Stimulated activated CD8-positive, alpha-beta memory T cell treated with anti-CD3 and anti-CD28 coated beads, Interleukin-15, amount 100 ng/mL, for 4 hours (primary cell): ENCODE measurements at regions not wholly inside any gene's neighbourhood (a gene's known extent, or its start where the extent isn't known, plus 50 kb on each side); places are given as distances from the start of the nearest gene placed in this dataset.

ENCODE experiments used
- DNase-seq, 2 donors: peaks; one replicate each; pipeline ENCODE4 v3.0.0-alpha.2; 2020; ENCODE audit warnings: low read depth in 2 of 2

DNA sequence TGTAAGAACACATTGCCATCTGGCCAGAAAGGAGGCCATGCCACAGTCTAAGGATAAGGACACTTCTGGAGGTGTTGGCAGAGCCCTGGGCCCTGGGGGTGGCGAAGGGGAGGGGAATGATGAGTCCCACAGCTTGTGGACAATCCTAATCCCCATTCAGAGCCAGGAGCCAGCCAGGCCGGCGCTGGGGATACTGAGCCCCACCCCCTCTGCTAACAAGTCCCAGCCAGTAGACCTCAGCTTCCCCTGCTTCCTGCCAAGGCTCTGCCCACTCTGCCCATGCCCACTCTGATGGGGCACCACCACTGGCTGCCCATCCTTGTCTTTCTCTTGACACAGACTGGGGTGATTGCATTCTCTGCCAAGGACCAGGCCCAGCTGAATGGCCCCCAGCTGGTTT, 71.9 kb downstream of the NAV1 start:
- DNase-seq, result no peak

DNA sequence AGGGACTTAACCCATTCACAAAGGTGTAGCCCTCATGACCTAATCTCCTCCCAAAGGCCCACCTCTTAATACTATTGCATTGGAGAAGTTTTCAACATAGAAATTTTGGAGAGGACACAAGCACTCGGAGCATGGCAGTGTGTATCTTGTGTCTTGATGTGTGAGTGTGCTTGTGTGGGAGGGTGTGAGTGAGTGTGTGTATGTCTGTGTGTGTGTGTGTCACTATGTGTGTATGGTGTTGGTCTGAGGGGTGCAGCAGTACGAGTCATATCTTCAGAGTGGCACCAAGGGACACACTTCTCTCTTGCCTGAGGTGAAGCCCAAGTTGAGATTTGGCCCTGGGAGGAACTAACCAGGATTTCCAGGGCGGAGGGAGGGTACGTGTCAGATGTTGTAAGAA, 73.7 kb downstream of the NAV1 start:
- no peak for DNase-seq

- no peak for DNase-seq
Observed at GRCh38 chr1:201614262-201615015, 75.5 kb downstream of the NAV1 start.

DNA sequence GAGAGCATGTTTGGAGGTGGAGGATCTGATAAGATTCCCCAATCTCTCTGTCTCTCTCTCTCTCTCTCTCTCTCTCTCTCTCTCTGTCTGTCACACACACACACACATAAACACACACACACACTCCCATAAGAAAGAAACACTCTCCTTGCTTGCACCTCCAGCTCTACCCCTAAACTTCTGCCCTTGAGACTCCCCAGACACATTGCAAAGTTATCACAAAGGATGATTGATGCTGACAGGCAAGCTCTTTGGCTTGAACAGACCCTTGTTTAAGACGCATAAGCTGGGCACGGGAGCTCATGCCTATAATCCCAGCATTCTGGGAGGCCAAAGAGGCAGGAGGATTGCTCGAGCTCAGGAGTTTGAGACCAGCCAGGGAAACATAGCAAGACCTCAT, 78.2 kb downstream of the NAV1 start:
- DNase-seq, result no peak

DNA sequence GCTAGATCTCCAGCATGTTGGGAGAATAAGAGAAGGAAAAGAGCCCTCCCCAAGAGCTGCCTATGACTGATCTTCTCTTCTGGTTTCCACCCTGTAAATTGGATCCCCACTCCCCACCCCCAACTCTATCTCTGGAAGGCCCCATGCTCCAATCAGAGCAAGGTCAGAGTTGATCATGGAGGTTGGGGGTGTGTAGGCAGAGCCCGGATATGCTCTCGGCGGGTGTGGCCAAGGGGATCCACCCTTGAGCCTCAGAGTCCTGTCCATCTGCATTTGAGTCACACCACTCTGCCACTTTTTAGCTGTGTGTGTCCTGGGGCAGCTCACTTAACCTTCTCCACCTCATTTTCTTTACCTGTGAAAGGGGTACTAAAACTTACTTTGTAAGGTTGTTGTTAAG, 79.5 kb downstream of the NAV1 start:
- no peak for DNase-seq

- no peak for DNase-seq
Observed at GRCh38 chr1:201618905-201619304, 80.0 kb downstream of the NAV1 start.

- no peak for DNase-seq
Observed at GRCh38 chr1:201619513-201619912, 80.6 kb downstream of the NAV1 start.

- DNase-seq, result no peak
Observed at GRCh38 chr1:201622353-201622752, 83.4 kb downstream of the NAV1 start.

DNA sequence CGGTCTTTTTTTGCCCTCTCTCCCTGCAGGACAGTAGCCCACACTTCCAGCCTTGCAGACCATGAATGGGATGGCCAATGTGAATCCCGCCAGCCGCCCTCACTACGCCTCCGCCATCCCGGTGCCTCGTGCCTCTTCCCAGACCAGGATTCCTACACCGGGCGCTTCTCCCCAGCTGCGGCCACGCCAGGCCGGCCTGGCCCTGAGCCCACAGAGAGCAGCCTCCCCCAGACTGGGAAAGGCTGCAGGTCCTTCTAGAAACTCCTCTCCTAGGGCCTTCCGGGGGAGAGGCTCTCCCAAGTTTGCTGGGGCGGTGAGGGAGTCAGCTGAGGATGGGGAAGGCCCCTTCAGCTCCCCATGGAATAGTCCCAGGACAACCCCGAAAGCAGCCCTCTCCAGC, 83.9 kb downstream of the NAV1 start:
- DNase-seq, result no peak

GRCh38 chr1:201624741-201625225, 85.9 kb downstream of the NAV1 start:
- DNase-seq, result no peak

GRCh38 chr1:201625226-201625761, 86.4 kb downstream of the NAV1 start:
- DNase-seq, result no peak

DNA sequence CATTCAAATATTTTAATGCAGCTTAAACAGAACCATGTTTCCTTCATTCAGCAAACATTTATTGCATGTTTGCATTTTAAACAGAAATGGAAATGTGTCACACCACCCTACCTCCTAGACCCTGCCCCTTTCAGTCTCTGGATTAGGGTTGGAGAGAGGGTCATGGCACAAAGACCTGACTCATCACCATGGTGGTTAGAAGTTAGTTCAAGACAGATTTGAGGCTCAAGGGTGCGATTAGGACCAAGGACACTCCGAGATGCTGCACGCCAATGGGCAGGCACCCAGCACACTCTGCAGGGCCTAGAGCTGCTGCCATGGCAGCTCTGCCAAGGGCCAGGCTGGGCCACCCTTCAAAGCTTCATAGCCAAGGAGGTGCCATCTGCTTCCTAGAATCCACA, 86.9 kb downstream of the NAV1 start:
- DNase-seq, result no peak

DNA sequence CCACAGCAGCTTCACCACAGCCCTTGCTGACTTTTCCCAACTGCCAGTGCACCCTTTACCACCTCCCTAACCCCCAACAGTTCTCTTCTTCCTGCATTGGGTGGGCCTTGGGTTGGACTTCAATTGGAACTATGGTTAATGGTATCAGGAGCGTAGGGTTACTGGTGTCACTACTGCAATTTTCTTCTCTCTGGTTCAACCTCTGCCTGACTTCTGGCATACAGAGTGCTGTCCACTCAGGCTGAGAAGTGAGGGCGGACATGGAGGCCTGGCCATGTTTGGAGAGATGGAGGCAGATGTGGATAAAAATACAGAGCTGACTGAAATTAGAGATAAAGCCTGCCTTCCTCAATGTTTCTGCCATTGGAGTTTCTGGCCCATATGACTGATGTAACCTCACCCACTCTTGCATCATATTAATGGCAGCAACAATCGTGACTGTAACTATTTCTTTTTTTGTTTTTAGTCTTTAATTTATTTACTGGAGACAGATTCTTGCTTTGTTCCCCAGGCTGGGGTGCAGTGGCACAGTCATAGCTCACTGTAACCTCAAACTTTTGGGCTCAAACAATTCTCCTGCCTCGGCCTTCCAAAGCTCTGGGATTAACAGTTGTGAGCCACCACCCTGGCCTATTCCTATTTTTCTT, 87.8 kb downstream of the NAV1 start:
- DNase-seq, result no peak

DNA sequence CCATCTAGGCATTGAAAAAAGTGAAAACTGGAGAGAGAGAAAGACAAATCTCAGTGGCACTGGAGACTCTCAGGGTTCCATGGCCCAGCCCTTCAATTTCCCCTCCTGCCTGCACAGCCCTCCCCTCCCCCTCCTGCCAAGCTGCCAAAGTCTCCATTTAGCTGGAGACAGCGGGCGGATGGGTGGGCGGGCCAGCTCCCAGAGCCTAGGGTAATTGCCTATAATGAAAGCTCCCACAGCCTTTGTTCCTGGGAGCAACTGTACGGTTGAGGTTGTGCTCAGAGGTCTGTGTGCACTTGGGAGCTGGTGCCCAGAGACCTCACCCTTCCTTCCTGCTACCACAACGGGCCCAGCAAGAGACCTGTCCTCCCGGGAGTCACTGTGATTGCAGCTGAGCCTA, 89.6 kb downstream of the NAV1 start:
- no peak for DNase-seq

DNA sequence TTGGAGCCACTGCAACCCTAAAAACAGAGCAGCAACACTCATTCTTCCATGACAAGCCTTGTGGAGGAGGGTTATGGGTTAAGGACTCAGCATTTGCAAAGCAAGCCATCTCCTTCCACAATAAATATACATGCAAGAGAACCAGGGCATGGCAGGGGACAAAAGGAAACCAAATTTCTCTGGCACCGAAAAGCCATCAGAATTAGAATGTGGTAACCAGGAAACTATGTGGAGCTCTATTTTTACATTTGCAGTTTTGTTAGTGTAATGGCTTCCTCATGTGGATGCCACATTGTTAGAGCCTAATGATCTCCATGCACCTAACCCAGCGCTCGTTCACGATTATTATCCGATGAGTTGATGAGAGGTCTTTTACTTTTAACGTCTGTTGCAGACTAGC, 91.7 kb downstream of the NAV1 start:
- DNase-seq, result no peak

GRCh38 chr1:201631037-201631436, 92.1 kb downstream of the NAV1 start:
- no peak for DNase-seq

GRCh38 chr1:201632364-201632952, 93.5 kb downstream of the NAV1 start:
- no peak for DNase-seq

DNA sequence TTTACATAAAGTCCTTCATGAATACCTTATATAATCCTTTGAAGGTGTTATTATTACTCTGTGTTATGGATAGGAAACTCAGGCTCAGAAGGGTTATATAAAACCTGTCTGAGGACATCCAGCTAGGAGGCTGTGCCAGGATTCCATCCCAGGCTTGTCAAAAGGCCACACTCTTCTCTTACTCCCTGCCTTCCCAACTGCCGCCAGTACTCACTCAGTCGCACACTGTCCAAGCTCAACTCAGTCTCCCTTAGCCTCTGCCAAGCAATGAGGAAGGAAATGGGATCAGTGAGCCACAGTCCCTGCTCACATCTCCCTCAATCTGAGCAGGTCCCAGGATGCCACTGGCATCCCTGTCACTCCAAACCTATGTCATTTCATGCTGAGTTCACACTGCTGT, 94.4 kb downstream of the NAV1 start:
- no peak for DNase-seq

DNA sequence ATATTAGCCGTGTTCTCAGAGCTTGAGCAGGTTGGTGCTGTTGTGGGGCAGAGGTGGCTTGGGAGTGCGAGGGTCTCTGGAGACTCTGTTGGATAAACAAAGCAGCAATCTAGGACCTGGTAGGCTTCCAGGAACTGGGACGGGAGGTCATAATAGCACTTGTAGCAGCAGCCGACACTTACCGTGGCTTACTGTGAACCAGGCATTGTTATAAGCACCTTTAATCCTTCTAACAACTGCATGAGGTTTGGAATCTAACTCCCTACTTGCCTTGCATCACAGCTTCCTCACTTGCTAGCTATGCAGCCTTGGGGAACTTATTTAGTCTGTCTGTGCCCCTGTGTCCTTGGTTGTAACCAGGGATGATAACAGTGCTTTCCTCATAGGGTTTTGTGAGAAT, 94.9 kb downstream of the NAV1 start:
- no peak for DNase-seq

GRCh38 chr1:201634261-201634660, 95.3 kb downstream of the NAV1 start:
- no peak for DNase-seq

GRCh38 chr1:201636097-201636496, 97.2 kb downstream of the NAV1 start:
- no peak for DNase-seq

GRCh38 chr1:201636510-201636971, 97.6 kb downstream of the NAV1 start:
- DNase-seq, result no peak
